Muscle of leg (tissue), 3 donors: ENCODE measurements at regions not wholly inside any gene's neighbourhood (a gene's known extent, or its start where the extent isn't known, plus 50 kb on each side); places are given as distances from the start of the nearest gene placed in this dataset.
"Not testable (repeated sequence)": the region's sequence is repeated elsewhere in the genome, so short reads cannot be mapped to it uniquely, and the experiment has no call there.

Experiments
- DNase-seq: peaks from one replicate; pipeline ENCODE4 v3.0.0; 2013
- H3K27ac ChIP-seq: one replicate; pipeline ENCODE4 v1.5.1; 2013; ENCODE audit warnings: mild to moderate bottlenecking, low read length, control low read depth
- H3K27me3 ChIP-seq: one replicate; pipeline ENCODE4 v1.6.1; 2013; ENCODE audit warnings: low read length; ENCODE audit not compliant: control insufficient read depth, insufficient read depth
- H3K36me3 ChIP-seq: one replicate; pipeline ENCODE4 v1.6.1; 2013; ENCODE audit warnings: low read length; ENCODE audit not compliant: control insufficient read depth, insufficient read depth
- H3K4me1 ChIP-seq: one replicate; pipeline ENCODE4 v1.6.1; 2013; ENCODE audit warnings: low read length; ENCODE audit not compliant: control insufficient read depth, insufficient read depth
- H3K4me3 ChIP-seq: one replicate; pipeline ENCODE4 v1.5.1; 2013; ENCODE audit warnings: low read length, control low read depth
- H3K9me3 ChIP-seq: replicated peaks from 2 replicates; pipeline ENCODE4 v1.6.1; 2013; ENCODE audit warnings: low read depth, low read length; ENCODE audit not compliant: control insufficient read depth
- WGBS: methylation state at CpG from one replicate; pipeline ENCODE4 v1.1.5; 2013; ENCODE audit warnings: missing lambda C conversion rate; ENCODE audit not compliant: insufficient coverage; 5-methylcytosine and 5-hydroxymethylcytosine counted together

DNA sequence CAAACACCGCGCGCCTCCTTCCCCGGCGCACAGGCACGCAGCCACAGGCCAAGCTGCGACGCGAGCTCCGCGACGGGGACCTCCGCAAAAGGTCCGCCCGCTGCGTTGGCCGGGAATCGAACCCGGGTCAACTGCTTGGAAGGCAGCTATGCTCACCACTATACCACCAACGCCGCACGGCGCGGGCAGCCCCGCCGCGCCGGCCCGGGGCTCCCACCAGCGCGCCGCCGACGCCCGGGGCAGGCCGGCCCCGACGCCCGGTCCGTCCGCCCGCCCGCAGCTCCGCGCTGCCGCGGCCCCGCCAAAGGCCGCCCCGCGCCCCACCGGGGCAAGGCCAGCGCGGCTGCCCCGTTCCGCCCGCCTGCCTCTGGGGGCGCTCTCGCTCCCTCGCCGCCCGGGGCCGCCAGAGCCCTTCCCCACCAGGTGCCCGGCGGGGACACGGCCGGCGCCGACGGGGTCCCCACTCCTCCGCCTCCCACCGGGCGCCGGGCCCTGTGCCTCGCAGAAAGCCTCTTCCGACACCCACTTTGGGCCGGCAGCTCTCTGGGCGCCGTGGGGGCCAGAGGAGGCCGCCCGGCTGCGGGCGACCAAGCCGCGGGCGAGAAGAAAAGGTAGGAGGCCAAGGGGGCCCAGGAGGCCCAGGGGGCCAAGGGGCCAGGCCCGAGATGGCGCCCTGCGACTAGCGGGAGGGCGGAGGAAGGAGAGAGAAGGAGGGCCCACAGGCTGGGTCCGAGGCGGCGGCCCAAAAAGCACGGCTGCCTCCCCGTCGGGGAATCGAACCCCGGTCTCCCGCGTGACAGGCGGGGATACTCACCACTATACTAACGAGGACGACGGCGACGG lies 50.2 kb upstream of the FCGR2A start:
- DNase-seq, H3K9me3 ChIP-seq, H3K4me3 ChIP-seq, H3K36me3 ChIP-seq, H3K27ac ChIP-seq, H3K4me1 ChIP-seq: not testable (repeated sequence)
- H3K27me3 ChIP-seq = peaks cover 17% of the 10 kb centered on the region
- WGBS = no CpG with 5 or more reads among the region's 107 CpGs

DNA sequence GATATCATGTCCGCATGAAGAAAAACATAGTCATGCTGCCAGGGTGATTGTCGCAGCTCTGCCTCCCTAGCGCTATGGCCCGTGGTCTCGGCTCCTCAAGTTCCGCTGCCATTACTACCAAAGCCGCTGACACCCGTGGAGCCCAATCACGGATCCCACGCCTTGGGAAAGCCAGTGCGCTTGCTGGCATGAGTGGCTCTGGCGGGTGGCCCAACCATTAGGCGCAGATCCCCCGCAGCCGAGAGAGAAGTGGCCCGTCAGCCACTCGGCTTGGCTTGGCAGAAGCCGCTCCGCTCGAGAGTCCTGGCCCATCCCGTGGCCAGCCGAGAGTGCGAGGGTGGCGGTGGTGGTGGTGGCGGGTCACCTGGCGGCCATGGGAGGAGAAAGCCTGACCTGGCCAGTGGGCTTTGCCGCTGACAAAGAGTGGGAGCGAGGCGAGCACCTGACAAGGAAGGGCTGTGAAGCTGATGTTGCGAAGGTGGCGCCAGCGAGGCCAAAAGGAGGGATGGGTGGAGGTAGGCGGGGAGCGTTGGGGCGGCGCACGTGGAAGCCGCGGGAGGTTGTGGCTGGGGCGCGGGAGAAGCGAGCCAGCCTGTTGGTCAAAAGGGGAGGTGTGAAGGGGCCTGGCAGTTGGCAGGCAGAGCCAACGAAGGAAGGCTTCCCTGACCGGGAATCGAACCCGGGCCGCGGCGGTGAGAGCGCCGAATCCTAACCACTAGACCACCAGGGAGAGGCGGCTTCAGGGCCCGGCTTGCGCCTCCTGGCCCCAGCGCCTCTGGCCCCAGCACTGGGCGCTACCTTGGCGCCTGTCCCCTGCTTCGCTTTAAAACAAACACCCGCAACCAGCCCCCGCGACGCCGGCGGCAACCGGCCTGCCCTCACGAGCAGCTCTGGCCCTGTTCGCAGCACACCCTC lies 51.0 kb upstream of the FCGR2A start:
- H3K9me3 ChIP-seq, H3K36me3 ChIP-seq, H3K4me3 ChIP-seq, DNase-seq, H3K27ac ChIP-seq, H3K4me1 ChIP-seq: not testable (repeated sequence)
- WGBS = 58% methylated on average over 4 of the region's 67 CpGs
- peaks cover 11% of the 10 kb centered on the region for H3K27me3 ChIP-seq

DNA sequence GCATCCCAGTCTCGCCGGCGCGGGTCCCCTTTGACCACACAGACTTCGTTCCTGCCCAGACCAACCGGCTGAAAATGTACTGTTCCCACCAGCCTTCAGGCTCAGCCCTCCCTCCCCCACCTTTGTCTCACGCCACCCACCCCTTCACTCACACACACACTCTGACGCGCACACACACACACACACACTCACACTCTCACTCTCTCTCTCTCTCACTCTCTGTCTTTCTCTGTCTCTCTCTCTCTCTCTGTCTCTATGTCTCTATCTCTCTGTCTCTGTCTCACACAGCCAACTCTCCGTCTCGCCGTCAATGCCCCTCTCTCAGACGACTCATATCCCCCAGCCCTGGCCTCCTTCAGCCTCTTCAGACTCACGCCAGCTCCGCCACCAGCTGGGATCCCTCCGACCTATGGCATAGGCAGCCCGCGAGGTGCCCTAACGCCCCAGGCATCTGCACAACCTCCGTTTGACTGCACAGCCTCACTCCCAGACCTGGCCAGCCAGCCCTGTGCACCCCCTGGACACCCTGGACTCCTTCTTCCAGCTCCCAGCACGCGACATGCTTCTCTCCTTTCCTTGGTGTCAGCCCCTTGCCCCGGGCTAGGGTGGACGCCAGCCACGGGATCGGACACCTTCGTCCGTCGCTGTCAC lies 53.4 kb upstream of the FCGR2A start:
- not testable (repeated sequence) for H3K4me1 ChIP-seq, H3K9me3 ChIP-seq, H3K27me3 ChIP-seq, H3K36me3 ChIP-seq, DNase-seq, H3K27ac ChIP-seq, H3K4me3 ChIP-seq
- WGBS = no CpG with 5 or more reads among the region's 29 CpGs

DNA sequence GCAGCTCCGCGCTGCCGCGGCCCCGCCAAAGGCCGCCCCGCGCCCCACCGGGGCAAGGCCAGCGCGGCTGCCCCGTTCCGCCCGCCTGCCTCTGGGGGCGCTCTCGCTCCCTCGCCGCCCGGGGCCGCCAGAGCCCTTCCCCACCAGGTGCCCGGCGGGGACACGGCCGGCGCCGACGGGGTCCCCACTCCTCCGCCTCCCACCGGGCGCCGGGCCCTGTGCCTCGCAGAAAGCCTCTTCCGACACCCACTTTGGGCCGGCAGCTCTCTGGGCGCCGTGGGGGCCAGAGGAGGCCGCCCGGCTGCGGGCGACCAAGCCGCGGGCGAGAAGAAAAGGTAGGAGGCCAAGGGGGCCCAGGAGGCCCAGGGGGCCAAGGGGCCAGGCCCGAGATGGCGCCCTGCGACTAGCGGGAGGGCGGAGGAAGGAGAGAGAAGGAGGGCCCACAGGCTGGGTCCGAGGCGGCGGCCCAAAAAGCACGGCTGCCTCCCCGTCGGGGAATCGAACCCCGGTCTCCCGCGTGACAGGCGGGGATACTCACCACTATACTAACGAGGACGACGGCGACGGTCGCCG lies 57.4 kb upstream of the FCGR2A start:
- not testable (repeated sequence) for H3K36me3 ChIP-seq, H3K4me1 ChIP-seq, H3K27me3 ChIP-seq, H3K27ac ChIP-seq, H3K9me3 ChIP-seq, DNase-seq, H3K4me3 ChIP-seq
- WGBS = no CpG with 5 or more reads among the region's 66 CpGs

DNA sequence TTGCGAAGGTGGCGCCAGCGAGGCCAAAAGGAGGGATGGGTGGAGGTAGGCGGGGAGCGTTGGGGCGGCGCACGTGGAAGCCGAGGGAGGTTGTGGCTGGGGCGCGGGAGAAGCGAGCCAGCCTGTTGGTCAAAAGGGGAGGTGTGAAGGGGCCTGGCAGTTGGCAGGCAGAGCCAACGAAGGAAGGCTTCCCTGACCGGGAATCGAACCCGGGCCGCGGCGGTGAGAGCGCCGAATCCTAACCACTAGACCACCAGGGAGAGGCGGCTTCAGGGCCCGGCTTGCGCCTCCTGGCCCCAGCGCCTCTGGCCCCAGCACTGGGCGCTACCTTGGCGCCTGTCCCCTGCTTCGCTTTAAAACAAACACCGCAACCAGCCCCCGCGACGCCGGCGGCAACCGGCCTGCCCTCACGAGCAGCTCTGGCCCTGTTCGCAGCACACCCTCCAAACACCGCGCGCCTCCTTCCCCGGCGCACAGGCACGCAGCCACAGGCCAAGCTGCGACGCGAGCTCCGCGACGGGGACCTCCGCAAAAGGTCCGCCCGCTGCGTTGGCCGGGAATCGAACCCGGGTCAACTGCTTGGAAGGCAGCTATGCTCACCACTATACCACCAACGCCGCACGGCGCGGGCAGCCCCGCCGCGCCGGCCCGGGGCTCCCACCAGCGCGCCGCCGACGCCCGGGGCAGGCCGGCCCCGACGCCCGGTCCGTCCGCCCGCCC lies 58.1 kb upstream of the FCGR2A start:
- WGBS = no CpG with 5 or more reads among the region's 79 CpGs
- H3K27me3 ChIP-seq, H3K9me3 ChIP-seq, H3K27ac ChIP-seq, DNase-seq, H3K4me3 ChIP-seq, H3K4me1 ChIP-seq, H3K36me3 ChIP-seq: not testable (repeated sequence)

- 74% methylated on average over 8 of the region's 18 CpGs for WGBS
- not testable (repeated sequence) for H3K36me3 ChIP-seq, DNase-seq, H3K4me3 ChIP-seq, H3K9me3 ChIP-seq, H3K4me1 ChIP-seq, H3K27ac ChIP-seq
- H3K27me3 ChIP-seq = peaks cover 13% of the 10 kb centered on the region
These were observed 60.5 kb upstream of the FCGR2A start for GRCh38 chr1:161444725-161445124.

GRCh38 chr1:161444255-161444654 lies 61.0 kb upstream of the FCGR2A start:
- H3K4me3 ChIP-seq, H3K9me3 ChIP-seq, DNase-seq, H3K27ac ChIP-seq, H3K36me3 ChIP-seq, H3K4me1 ChIP-seq: not testable (repeated sequence)
- peaks cover 18% of the 10 kb centered on the region for H3K27me3 ChIP-seq
- WGBS = no CpG with 5 or more reads among the region's 14 CpGs

GRCh38 chr1:161440312-161440894 lies 64.9 kb upstream of the FCGR2A start:
- H3K27me3 ChIP-seq = peaks cover 36% of the 10 kb centered on the region
- DNase-seq = peak; percentile 77
- peak overlapping the region; percentile 20 for H3K27ac ChIP-seq
- H3K36me3 ChIP-seq = no peaks in the 10 kb centered on the region
- peak overlapping the region; percentile 71 for H3K4me3 ChIP-seq
- WGBS = under 1% methylated on average over 46 of the region's 61 CpGs
- H3K4me1 ChIP-seq = peaks cover 7% of the 10 kb centered on the region
- H3K9me3 ChIP-seq = no peaks in the 10 kb centered on the region
